Myocyte (in vitro differentiated cells): ENCODE measurements at regions not wholly inside any gene's neighbourhood (a gene's known extent, or its start where the extent isn't known, plus 50 kb on each side); places are given as distances from the start of the nearest gene placed in this dataset.
A peak's percentile ranks its signal among the peaks of the same experiment; 100 is the strongest.

Experiments
- DNase-seq: peaks from one replicate; pipeline ENCODE4 v3.0.0-alpha.2; 2012; ENCODE audit warnings: low read depth

- no peak for DNase-seq
Measured at GRCh38 chr22:47259049-47259448, 496.6 kb downstream of the TBC1D22A start.

GRCh38 chr22:47257976-47258375 lies 495.5 kb downstream of the TBC1D22A start:
- no peak for DNase-seq

- DNase-seq, result no peak
Measured at GRCh38 chr22:47257566-47257965, 495.1 kb downstream of the TBC1D22A start.

GRCh38 chr22:47251911-47252310 lies 489.5 kb downstream of the TBC1D22A start:
- DNase-seq, result no peak

GRCh38 chr22:47250995-47251765 lies 488.7 kb downstream of the TBC1D22A start:
- no peak for DNase-seq

- no peak for DNase-seq
Measured at GRCh38 chr22:47249370-47249928, 487.0 kb downstream of the TBC1D22A start.

- DNase-seq, result no peak
Measured at GRCh38 chr22:47248925-47249324, 486.5 kb downstream of the TBC1D22A start.

- no peak for DNase-seq
Measured at GRCh38 chr22:47247579-47248240, 485.3 kb downstream of the TBC1D22A start.

GRCh38 chr22:47245786-47246185 lies 483.3 kb downstream of the TBC1D22A start:
- no peak for DNase-seq

GRCh38 chr22:47245286-47245685 lies 482.8 kb downstream of the TBC1D22A start:
- no peak for DNase-seq

GRCh38 chr22:47240116-47240515 lies 477.7 kb downstream of the TBC1D22A start:
- DNase-seq, result no peak

- peak; percentile 79 for DNase-seq
Measured at GRCh38 chr22:47239474-47239860, 477.0 kb downstream of the TBC1D22A start.

- no peak for DNase-seq
Measured at GRCh38 chr22:47238690-47239473, 476.4 kb downstream of the TBC1D22A start.

- DNase-seq, result no peak
Measured at GRCh38 chr22:47237890-47238480, 475.5 kb downstream of the TBC1D22A start.

- DNase-seq, result no peak
Measured at GRCh38 chr22:47236718-47237117, 474.3 kb downstream of the TBC1D22A start.

GRCh38 chr22:47236161-47236560 lies 473.7 kb downstream of the TBC1D22A start:
- DNase-seq, result no peak

- DNase-seq, result no peak
Measured at GRCh38 chr22:47233316-47234243, 471.1 kb downstream of the TBC1D22A start.

- DNase-seq, result no peak
Measured at GRCh38 chr22:47232753-47233152, 470.3 kb downstream of the TBC1D22A start.

- DNase-seq, result no peak
Measured at GRCh38 chr22:47232197-47232596, 469.7 kb downstream of the TBC1D22A start.

GRCh38 chr22:47231759-47232158 lies 469.3 kb downstream of the TBC1D22A start:
- no peak for DNase-seq
